PC-9 (cell line): ENCODE measurements at regions not wholly inside any gene's neighbourhood (a gene's known extent, or its start where the extent isn't known, plus 50 kb on each side); places are given as distances from the start of the nearest gene placed in this dataset.

Experiments
- CTCF ChIP-seq: fragments of 200-600 bp; sonication (generic); conservative IDR thresholded peaks from 2 replicates; pipeline ENCODE4 v1.6.1; 2017; ENCODE audit warnings: mixed run types, antibody characterized with exemption, mild to moderate bottlenecking, moderate library complexity
- EZH2 ChIP-seq: fragments of 200-600 bp; sonication (generic); IDR thresholded peaks from 2 replicates; pipeline ENCODE4 v1.8.0; 2017; ENCODE audit warnings: antibody characterized with exemption, low read depth

- TF ChIP-seq CTCF = no peak
- no peak for TF ChIP-seq EZH2
Measured at GRCh38 chr3:65030847-65031463, 343.2 kb upstream of the ADAMTS9 start.
